Epithelial cell of esophagus (primary cell): ENCODE measurements at regions not wholly inside any gene's neighbourhood (a gene's known extent, or its start where the extent isn't known, plus 50 kb on each side); places are given as distances from the start of the nearest gene placed in this dataset.
"Not testable (repeated sequence)": the region's sequence is repeated elsewhere in the genome, so short reads cannot be mapped to it uniquely, and the experiment has no call there.

ENCODE experiments used
- DNase-seq: peaks from one replicate; pipeline ENCODE4 v3.0.0; 2010; ENCODE audit warnings: low read depth
- H3K4me3 ChIP-seq: 2 replicates; pipeline ENCODE4 v1.5.1; 2011; ENCODE audit warnings: mild to moderate bottlenecking, low read length, control low read depth
- CTCF ChIP-seq: IDR thresholded peaks from 2 replicates; pipeline ENCODE4 v1.5.1; 2011; ENCODE audit warnings: low read depth, mild to moderate bottlenecking, low read length, control low read depth, inconsistent platforms; ENCODE audit not compliant: insufficient read depth; ENCODE audit errors: missing control alignments

- TF ChIP-seq CTCF, result no peak
- DNase-seq, result no peak
- no peak overlapping the region for H3K4me3 ChIP-seq
Observed at GRCh38 chr18:65206551-65207260, 544.1 kb upstream of the CDH7 start.

- DNase-seq, result no peak
- no peak overlapping the region for H3K4me3 ChIP-seq
- no peak for TF ChIP-seq CTCF
Observed at GRCh38 chr18:65202091-65202490, 548.7 kb upstream of the CDH7 start.

- no peak for DNase-seq
- no peak for TF ChIP-seq CTCF
- H3K4me3 ChIP-seq, result no peak overlapping the region
Observed at GRCh38 chr18:65175681-65176080, 575.1 kb upstream of the CDH7 start.

GRCh38 chr18:65162086-65162485, 588.7 kb upstream of the CDH7 start:
- not testable (repeated sequence) for DNase-seq, H3K4me3 ChIP-seq

GRCh38 chr18:65146482-65147021, 604.3 kb upstream of the CDH7 start:
- DNase-seq, result no peak
- no peak overlapping the region for H3K4me3 ChIP-seq
- no peak for TF ChIP-seq CTCF

- no peak for DNase-seq
- no peak for TF ChIP-seq CTCF
- no peak overlapping the region for H3K4me3 ChIP-seq
Observed at GRCh38 chr18:65145312-65145711, 605.5 kb upstream of the CDH7 start.

GRCh38 chr18:65133610-65134009, 617.2 kb upstream of the CDH7 start:
- no peak for DNase-seq
- no peak overlapping the region for H3K4me3 ChIP-seq
- TF ChIP-seq CTCF, result no peak

- no peak for DNase-seq
- H3K4me3 ChIP-seq, result no peak overlapping the region
- no peak for TF ChIP-seq CTCF
Observed at GRCh38 chr18:65124633-65125032, 626.2 kb upstream of the CDH7 start.
